ENCODE measurements at regions not wholly inside any gene's neighbourhood (a gene's known extent, or its start where the extent isn't known, plus 50 kb on each side); places are given as distances from the start of the nearest gene placed in this dataset.

DNA sequence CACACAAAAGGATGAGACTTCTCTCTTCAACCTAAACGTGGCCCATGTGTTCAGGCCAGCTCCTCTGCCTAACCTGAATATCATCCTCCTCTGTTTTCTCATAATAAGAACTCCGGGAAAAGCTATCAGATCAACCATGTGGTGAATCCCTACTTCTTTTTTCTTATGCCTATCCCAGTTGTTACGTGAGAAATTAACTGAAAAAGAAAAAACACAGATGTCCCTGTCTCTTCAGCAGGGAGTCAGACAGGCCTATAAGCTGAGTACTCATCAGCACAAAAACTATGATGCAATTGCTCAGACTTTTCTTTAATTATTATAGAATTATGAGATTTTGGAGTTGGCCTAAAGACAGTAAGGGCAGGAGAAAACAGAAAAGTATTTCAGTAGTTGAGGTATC, 613.0 kb upstream of the FSHR start:
- DNase-seq (ENCODE audit: low read depth, low spot score) = no peak
- TF ChIP-seq, protein P1, sequence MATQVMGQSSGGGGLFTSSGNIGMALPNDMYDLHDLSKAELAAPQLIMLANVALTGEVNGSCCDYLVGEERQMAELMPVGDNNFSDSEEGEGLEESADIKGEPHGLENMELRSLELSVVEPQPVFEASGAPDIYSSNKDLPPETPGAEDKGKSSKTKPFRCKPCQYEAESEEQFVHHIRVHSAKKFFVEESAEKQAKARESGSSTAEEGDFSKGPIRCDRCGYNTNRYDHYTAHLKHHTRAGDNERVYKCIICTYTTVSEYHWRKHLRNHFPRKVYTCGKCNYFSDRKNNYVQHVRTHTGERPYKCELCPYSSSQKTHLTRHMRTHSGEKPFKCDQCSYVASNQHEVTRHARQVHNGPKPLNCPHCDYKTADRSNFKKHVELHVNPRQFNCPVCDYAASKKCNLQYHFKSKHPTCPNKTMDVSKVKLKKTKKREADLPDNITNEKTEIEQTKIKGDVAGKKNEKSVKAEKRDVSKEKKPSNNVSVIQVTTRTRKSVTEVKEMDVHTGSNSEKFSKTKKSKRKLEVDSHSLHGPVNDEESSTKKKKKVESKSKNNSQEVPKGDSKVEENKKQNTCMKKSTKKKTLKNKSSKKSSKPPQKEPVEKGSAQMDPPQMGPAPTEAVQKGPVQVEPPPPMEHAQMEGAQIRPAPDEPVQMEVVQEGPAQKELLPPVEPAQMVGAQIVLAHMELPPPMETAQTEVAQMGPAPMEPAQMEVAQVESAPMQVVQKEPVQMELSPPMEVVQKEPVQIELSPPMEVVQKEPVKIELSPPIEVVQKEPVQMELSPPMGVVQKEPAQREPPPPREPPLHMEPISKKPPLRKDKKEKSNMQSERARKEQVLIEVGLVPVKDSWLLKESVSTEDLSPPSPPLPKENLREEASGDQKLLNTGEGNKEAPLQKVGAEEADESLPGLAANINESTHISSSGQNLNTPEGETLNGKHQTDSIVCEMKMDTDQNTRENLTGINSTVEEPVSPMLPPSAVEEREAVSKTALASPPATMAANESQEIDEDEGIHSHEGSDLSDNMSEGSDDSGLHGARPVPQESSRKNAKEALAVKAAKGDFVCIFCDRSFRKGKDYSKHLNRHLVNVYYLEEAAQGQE (IDR thresholded peaks at IDR 0.05; ENCODE audit: low read depth) = no peak
- no peak for TF ChIP-seq SP1 (IDR thresholded peaks at IDR 0.05; ENCODE audit: low read depth)
- no peak for TF ChIP-seq CEBPB (IDR thresholded peaks at IDR 0.05; ENCODE audit: low read depth)
- no peak for TF ChIP-seq JUND (IDR thresholded peaks at IDR 0.05)
- TF ChIP-seq POLR2A (IDR thresholded peaks at IDR 0.05; ENCODE audit: borderline replicate concordance, extremely low read depth, insufficient read depth, insufficient read length) = no peak
- no peak for TF ChIP-seq FOSL1 (IDR thresholded peaks at IDR 0.05; ENCODE audit: low read depth)
- TF ChIP-seq RAD21 (IDR thresholded peaks at IDR 0.05; ENCODE audit: low read depth) = no peak
- TF ChIP-seq, protein P2, sequence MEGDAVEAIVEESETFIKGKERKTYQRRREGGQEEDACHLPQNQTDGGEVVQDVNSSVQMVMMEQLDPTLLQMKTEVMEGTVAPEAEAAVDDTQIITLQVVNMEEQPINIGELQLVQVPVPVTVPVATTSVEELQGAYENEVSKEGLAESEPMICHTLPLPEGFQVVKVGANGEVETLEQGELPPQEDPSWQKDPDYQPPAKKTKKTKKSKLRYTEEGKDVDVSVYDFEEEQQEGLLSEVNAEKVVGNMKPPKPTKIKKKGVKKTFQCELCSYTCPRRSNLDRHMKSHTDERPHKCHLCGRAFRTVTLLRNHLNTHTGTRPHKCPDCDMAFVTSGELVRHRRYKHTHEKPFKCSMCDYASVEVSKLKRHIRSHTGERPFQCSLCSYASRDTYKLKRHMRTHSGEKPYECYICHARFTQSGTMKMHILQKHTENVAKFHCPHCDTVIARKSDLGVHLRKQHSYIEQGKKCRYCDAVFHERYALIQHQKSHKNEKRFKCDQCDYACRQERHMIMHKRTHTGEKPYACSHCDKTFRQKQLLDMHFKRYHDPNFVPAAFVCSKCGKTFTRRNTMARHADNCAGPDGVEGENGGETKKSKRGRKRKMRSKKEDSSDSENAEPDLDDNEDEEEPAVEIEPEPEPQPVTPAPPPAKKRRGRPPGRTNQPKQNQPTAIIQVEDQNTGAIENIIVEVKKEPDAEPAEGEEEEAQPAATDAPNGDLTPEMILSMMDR (IDR thresholded peaks at IDR 0.05 in 2 of 3, conservative IDR thresholded peaks at IDR 0.05 in 1 of 3; ENCODE audit: borderline replicate concordance in 1 of 3, insufficient read depth in 1 of 3, low read depth in 2 of 3, low read length in 2 of 3) = no peak
- TF ChIP-seq, protein P3, sequence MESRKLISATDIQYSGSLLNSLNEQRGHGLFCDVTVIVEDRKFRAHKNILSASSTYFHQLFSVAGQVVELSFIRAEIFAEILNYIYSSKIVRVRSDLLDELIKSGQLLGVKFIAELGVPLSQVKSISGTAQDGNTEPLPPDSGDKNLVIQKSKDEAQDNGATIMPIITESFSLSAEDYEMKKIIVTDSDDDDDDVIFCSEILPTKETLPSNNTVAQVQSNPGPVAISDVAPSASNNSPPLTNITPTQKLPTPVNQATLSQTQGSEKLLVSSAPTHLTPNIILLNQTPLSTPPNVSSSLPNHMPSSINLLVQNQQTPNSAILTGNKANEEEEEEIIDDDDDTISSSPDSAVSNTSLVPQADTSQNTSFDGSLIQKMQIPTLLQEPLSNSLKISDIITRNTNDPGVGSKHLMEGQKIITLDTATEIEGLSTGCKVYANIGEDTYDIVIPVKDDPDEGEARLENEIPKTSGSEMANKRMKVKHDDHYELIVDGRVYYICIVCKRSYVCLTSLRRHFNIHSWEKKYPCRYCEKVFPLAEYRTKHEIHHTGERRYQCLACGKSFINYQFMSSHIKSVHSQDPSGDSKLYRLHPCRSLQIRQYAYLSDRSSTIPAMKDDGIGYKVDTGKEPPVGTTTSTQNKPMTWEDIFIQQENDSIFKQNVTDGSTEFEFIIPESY (IDR thresholded peaks at IDR 0.05; ENCODE audit: extremely low read depth, insufficient replicate concordance, low read length) = no peak
- CTCF ChIA-PET = no interaction called here
- RAD21 ChIA-PET (ENCODE audit: low non-redundant PET in 1 of 2, low total read pairs in 2 of 2, uncharacterized antibody in 2 of 2, unreplicated experiment in 2 of 2) = no interaction called here
- Histone ChIP-seq H2AFZ (ENCODE audit: low read depth, low read length, poor library complexity, severe bottlenecking) (no peak overlapping the region), H3K4me3 (replicated peaks in 1 of 2; ENCODE audit: low read depth in 1 of 2, low read length in 2 of 2) (no peak overlapping the region), H3K79me2 (ENCODE audit: insufficient read depth, low read length) (no peaks in the 10 kb centered on the region), H3K9me3 (ENCODE audit: control insufficient read depth in 1 of 2, insufficient read depth in 1 of 2, low read depth in 1 of 2, low read length in 2 of 2) (peaks cover 0 to 13% of the 10 kb centered on the region in 2 experiments; a peak in 2 of 4 replicates), H3K36me3 (ENCODE audit: control insufficient read depth in 1 of 2, insufficient read depth in 2 of 2, low read length in 2 of 2) (no peaks in the 10 kb centered on the region), H3K9ac (ENCODE audit: low read length) (no peak overlapping the region), H3K9me2 (ENCODE audit: insufficient read depth) (no peaks in the 10 kb centered on the region), H4K20me1 (ENCODE audit: insufficient read depth) (no peaks in the 10 kb centered on the region), H3K27me3 (ENCODE audit: insufficient read depth, low read length) (no peaks in the 10 kb centered on the region), H3K4me2 (ENCODE audit: low read length) (no peak overlapping the region), H3K27ac (ENCODE audit: low read depth, low read length) (no peak overlapping the region), H3K4me1 (ENCODE audit: control insufficient read depth in 1 of 2, insufficient read depth in 2 of 2, low read length in 2 of 2) (no peaks in the 10 kb centered on the region)
- POLR2A ChIA-PET = no interaction called here
- no TSS peak for BruUV-seq (replicated peaks)
- no peak for ATAC-seq
- intact Hi-C loops (cut with micrococcal nuclease) = no loop called here
